Pons (tissue), 1 donor: ENCODE measurements at regions not wholly inside any gene's neighbourhood (a gene's known extent, or its start where the extent isn't known, plus 50 kb on each side); places are given as distances from the start of the nearest gene placed in this dataset.
A peak's percentile ranks its signal among the peaks of the same experiment; 100 is the strongest.
"Not testable (repeated sequence)": the region's sequence is repeated elsewhere in the genome, so short reads cannot be mapped to it uniquely, and the experiment has no call there.

Source experiments
- DNase-seq: peaks from one replicate; pipeline ENCODE4 v3.0.0-alpha.2; 2016; ENCODE audit warnings: low spot score

DNA sequence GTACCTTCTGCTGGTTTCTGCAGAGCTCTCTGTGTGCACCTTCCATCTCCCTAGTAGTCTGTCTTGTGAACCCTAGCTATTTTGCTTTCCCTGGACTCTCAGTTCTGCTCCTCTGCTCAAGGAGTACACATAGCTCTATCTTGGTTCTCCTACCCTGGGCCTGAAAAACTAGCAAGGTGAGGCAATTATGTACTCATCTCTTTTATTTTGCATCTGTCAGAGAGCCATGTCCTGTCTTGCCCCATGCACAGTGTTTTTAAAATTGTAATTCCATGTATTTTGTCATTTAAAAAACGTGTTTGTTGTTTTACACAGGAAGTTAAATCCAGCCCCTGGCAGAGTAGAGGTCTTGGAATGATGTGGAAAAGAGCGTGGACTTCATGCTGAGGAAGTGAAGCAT lies 684.9 kb upstream of the CPEB2 start:
- DNase-seq, result no peak

DNA sequence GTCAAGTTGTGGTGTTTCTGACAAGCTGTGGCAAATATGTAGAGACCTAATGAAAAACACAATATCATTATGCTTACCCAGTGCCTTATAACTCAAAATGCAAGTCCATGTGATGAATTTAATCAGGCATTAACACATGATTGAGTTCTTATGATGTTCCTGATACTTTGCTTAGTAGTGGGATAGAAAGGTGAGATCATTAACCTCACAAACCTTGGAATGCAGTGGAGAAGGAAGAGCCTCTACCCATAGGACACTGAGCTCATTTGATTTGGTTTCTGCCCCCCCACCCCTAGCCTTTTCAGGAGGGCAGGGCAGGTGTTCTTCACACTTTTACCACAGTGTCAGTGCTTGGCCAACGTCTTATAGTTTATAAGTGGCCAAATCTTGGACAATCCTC lies 683.6 kb upstream of the CPEB2 start:
- DNase-seq, result no peak

GRCh38 chr4:14321723-14322122 lies 680.6 kb upstream of the CPEB2 start:
- no peak for DNase-seq

DNA sequence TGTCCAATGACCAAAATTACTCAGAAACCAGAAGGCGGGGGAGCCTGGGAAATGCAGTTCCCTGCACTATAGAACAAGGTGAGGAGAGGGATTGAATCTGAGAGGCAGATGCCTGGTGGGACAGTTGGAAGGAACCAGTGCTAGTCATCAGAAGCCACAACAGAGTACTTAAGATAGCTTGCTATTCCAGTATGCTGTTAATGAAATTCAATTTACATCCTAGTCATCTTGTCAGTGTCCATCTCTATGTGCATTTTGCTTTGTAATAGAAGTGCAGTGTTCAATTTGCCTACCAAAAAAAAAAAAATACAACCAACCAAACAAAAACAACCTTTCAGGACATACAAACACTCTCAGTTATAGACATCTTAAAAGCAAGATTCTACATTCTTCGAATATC lies 679.1 kb upstream of the CPEB2 start:
- no peak for DNase-seq

- no peak for DNase-seq
Measured at GRCh38 chr4:14329228-14329627, 673.1 kb upstream of the CPEB2 start.

DNA sequence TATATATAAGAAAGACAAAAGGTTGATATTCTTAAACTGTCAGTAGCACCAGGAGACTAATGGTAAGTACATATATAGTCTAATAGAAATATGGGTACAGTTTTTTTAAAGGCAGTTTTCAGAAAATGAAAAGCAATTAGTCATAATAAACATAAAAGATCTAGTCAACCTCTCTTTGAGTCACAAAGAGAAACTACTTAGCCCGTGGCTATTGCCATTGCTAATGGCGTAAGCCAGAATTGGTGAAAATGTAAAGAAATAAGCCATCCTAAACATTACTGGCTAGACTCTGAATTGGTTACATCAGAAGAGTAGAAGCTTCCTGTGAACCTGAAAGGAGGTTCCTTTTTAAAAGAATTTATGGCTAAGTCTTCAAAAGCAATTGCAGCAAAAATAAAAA lies 668.7 kb upstream of the CPEB2 start:
- no peak for DNase-seq

- DNase-seq, result no peak
Measured at GRCh38 chr4:14334166-14334565, 668.1 kb upstream of the CPEB2 start.

DNA sequence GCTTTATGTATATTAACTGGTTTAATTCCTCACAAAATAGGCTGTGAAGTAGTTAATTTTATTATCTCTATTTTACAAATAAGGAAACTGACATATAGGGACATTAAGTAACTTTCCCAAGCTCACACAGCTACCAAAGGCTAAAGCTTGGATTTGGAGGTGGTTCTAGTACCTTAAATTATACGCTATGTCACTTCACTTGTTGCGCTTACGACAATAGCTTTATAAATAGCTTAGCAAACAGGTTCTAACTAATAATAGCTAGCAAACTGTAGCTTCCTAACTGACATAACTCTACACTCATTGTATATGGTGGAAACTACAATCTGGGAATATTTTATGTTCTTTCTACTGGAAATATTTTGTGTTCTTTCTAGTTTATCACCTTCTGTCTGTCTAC lies 666.4 kb upstream of the CPEB2 start:
- no peak for DNase-seq

GRCh38 chr4:14336656-14337055 lies 665.6 kb upstream of the CPEB2 start:
- no peak for DNase-seq

DNA sequence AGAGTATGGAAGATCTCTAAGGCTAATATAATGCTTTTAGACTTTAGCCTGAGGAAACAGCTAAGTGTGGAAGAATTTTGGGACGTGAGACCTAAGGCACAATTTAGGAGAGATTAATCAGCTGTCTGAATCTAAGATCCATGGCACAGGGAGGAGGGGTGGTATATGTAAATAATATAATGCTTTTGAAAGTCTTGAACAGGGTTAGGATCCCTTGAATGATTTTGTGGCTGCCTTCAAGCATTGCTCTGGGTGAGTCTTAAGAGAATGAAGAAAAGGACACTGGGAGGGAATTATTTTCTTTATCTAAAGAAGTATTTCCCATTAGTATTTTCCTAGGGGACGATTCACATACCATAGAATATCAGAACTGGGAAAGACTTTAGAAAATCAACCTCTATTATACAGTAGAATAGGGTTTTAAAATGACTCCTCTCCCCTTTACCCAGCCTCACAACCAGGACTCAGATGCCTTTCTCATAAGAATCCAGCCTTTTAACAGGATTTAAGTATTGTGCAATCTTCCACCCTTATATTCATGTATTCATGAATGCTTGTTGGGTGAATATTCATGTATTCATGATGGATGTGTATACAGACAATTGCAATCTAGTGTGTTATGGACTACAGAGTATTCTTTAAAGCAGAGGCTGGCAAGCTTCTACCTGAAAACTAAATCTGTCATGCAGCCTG lies 664.2 kb upstream of the CPEB2 start:
- no peak for DNase-seq

DNA sequence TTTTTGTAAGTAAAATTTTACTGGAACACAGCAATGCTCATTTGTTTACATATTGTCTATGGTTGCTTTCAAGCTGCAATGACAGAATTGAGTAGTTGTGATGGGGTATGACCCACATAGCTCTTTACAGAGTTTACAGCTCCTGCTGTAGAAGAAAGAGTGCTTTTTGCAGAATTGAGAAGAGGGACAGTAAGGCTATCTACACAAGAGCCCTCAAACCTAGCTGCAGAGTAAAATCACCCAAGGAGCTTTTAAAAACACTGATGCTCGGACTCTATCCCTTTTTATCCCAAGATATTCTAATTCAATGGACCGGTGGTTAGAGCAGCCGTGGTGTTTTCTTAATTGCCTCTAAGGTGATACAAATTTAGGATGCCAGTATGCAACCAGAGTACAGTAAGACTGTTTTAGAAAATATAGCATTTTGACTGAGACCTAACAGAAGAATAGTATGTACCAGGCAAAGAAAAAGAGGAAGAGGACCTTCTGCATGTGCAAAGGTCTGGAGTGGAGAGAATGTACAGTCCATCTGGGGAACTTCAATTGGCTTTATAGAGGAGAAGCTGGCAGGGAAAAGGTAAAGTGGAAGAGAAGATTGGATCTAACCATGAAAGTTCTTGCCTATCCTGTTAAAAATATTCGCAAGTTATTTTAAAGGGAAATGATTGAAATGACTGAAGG lies 663.6 kb upstream of the CPEB2 start:
- DNase-seq, result no peak

DNA sequence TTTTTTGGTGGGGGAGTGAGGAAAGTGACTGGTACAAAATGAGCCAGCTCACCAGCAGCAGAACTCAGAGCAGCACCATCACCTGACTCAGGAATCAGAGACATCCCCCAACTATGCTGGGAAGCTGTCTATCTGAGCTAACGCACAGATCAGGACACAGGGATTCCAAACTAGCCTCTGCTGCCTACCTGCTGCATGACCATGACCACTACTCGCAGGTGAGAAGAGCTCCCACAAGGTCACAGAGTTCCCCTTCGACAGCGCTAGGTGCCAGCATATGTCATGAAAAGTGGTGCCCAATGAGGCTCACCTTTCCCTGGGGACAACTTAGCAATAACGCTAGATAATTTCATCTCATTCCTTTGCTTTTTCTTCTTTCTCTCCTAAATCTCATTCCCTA lies 662.6 kb upstream of the CPEB2 start:
- DNase-seq, result no peak

- DNase-seq, result no peak
Measured at GRCh38 chr4:14340321-14340720, 662.0 kb upstream of the CPEB2 start.

DNA sequence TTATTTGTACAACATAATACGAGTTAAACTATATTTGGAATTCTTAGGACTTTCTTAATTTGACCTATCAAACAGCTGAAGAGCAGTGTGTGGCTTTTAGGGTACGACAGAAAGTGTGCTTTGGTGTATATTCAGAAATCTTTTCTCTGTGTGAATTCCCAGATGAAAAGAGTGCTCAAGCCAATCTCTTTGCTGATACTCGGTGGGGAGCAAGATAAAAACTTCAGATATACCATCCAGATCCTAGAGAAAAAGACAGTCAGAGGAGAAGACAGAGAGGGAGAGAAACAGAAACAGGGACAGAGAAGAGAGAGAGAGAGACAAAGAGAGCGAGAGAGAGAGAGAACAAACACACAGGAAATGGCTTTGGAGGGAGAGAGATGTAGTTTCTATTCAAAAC lies 658.3 kb upstream of the CPEB2 start:
- no peak for DNase-seq

DNA sequence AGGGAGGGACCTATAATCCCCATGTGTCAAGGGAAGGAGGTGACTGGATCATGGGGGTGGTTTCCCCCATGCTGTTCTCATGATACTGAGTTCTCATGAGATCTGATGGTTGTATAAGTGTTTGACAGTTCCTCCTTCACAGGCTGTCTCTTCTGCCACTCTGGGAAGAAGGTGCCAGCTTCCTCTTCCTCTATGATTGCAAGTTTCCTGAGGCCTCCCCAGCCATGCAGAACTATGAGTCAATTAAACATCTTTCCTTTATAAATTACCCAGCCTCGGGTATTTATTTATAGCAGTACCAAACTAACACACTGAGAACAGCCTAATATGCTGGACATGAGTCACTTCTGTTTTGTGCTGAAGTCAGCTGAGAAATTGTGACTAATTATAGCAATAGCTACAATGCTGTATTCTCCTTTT lies 656.9 kb upstream of the CPEB2 start:
- no peak for DNase-seq

GRCh38 chr4:14347526-14347925 lies 654.8 kb upstream of the CPEB2 start:
- no peak for DNase-seq

GRCh38 chr4:14348506-14348905 lies 653.8 kb upstream of the CPEB2 start:
- no peak for DNase-seq

DNA sequence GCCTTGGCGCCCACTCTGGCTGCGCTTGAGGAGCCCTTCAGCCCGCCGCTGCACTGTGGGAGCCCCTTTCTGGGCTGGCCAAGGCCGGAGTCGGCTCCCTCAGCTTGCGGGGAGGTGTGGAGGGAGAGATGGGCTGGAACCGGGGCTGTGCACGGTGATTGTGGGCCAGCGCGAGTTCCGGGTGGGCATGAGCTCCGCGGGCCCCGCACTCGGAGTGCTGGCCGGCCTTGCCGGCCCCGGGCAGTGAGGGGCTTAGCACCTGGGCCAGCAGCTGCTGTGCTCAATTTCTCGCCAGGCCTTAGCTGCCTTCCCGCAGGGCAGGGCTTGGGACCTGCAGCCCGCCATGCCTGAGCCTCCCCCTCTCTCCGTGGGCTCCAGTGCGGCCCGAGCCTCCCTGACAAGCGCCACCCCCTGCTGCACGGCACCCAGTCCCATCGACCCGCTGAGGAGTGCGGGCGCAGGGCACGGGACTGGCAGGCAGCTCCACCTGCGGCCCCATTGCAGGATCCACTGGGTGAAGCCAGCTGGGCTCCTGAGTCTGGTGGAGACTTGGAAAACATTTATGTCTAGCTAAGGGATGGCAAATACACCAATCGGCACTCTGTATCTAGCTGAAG lies 643.6 kb upstream of the CPEB2 start:
- DNase-seq, result not testable (repeated sequence)

GRCh38 chr4:14359991-14360390 lies 642.3 kb upstream of the CPEB2 start:
- no peak for DNase-seq

- no peak for DNase-seq
Measured at GRCh38 chr4:14361084-14361483, 641.2 kb upstream of the CPEB2 start.

DNA sequence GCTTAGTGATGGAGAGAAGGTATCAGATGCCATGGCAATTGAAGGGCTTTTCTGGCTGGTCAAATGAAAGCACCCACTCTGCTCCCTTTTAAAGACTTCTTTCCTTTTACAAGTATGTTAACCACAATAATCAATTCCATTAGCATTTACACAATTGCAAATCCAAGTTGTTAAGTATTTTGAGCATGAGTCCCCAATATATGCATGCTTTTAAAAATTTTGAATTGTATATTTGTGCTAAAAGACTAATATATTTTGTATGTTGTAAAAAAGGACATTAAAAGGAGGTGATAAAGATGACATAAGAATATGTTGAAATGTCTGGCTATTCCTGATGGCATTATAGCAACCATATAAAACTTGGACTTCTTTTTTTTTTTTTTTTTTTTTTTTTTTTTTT lies 639.9 kb upstream of the CPEB2 start:
- DNase-seq, result no peak

DNA sequence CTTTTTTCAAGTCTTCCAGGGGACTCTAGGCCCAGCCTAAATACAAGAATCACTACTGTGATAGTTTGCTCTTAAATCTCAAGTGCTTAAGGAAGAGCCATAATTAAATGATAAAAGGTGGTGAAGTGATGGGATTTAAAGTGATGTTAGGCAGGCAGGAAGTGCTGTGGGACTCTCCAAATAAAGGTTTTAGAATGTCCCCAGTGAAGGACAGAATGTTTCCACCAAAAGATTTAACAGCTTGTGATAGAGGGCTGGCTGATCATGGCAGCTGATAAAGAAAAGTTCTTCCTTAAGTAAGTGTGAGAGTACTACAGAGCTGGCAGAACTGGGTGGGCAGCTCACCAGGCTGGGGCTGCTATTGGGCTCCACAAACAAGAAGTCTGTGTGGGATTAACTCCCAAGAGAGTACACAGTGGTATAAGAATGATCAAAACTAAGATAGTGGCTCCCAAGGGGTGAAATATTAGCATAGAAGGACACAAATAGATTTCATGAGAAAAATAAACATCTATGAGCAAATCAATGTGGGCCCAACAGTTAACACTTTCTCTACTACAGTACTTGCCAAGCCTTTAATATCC lies 637.2 kb upstream of the CPEB2 start:
- no peak for DNase-seq

GRCh38 chr4:14368391-14368790 lies 633.9 kb upstream of the CPEB2 start:
- DNase-seq, result peak; percentile 4
